A549 (cell line): ENCODE measurements at regions not wholly inside any gene's neighbourhood (a gene's known extent, or its start where the extent isn't known, plus 50 kb on each side); places are given as distances from the start of the nearest gene placed in this dataset.

ENCODE experiments used
- ATAC-seq, 2 experiments: fragments of 200-7000 bp in 1 of 2; fragments of >200 bp in 1 of 2; cut with Nextera tagmentation in 1 of 2; cut with Tn5 transposase in 1 of 2; 3 replicates each; pipeline versions ENCODE4 v1.8.0 to v1.9.1; 2018 to 2020; ENCODE audit warnings: mild to moderate bottlenecking in 1 of 2, moderate library complexity in 1 of 2
- CTCF ChIA-PET: fragments of 300-600 bp; sonication (Branson Sonifier 250); formaldehyde crosslinking; extraction: SDS; loops from one replicate; lab custom pipeline; 2021; ENCODE audit warnings: antibody characterized with exemption, inconsistent platforms; lab: Yijun Ruan, JAX
- POLR2A ChIA-PET: fragments of 350-600 bp; formaldehyde crosslinking; extraction: SDS; loops from one replicate; lab custom pipeline; 2021; ENCODE audit warnings: antibody characterized with exemption, inconsistent platforms; lab: Yijun Ruan, JAX
- DNase-seq, 2 experiments: peaks; one replicate each; pipeline versions ENCODE4 v3.0.0 to v3.0.0-alpha.2; 2011 to 2016; ENCODE audit warnings: low read depth in 1 of 2, low spot score in 1 of 2
- FAIRE-seq: peaks from 2 replicates; lab custom pipeline; 2011; peaks lifted over from hg19 to GRCh38; lab: Jason Lieb, UNC
- H3K27ac ChIP-seq, 2 experiments: fragments of >200 bp; sonication (Bioruptor Twin); formaldehyde crosslinking; 3 replicates each; pipeline ENCODE4 v1.5.1; 2016 to 2017
- H3K4me1 ChIP-seq: fragments of >200 bp; sonication (Bioruptor Twin); formaldehyde crosslinking; 3 replicates; pipeline ENCODE4 v1.6.1; 2016
- H3K4me2 ChIP-seq: fragments of >200 bp; sonication (Bioruptor Twin); formaldehyde crosslinking; 3 replicates; pipeline ENCODE4 v1.6.1; 2016
- H3K4me3 ChIP-seq: fragments of >200 bp; sonication (Bioruptor Twin); formaldehyde crosslinking; 3 replicates; pipeline ENCODE4 v1.5.1; 2016
- H3K9me3 ChIP-seq: fragments of >200 bp; sonication (Bioruptor Twin); formaldehyde crosslinking; 3 replicates; pipeline ENCODE4 v1.6.1; 2016
- CBX8 ChIP-seq: fragments of 200-600 bp; sonication (generic); IDR thresholded peaks from 2 replicates; pipeline ENCODE4 v1.6.1; 2016
- EHF ChIP-seq: fragments of 250-450 bp; sonication (Bioruptor Pico); IDR thresholded peaks from 2 replicates; pipeline ENCODE4 v1.5.0; 2020; ENCODE audit warnings: mild to moderate bottlenecking
- ESRRA ChIP-seq: fragments of 150-350 bp; IDR thresholded peaks from 2 replicates; pipeline ENCODE4 v1.6.1; 2014; ENCODE audit warnings: mild to moderate bottlenecking, low read length, borderline replicate concordance
- HDAC2 ChIP-seq: fragments of 200-600 bp; sonication (generic); IDR thresholded peaks from 2 replicates; pipeline ENCODE4 v1.6.1; 2016
- HEYL ChIP-seq: fragments of 250-450 bp; sonication (Bioruptor Pico); IDR thresholded peaks from 2 replicates; pipeline ENCODE4 v1.8.0; 2021; ENCODE audit warnings: mild to moderate bottlenecking, moderate library complexity
- HOXB13 ChIP-seq: fragments of 250-450 bp; sonication (Bioruptor Pico); IDR thresholded peaks from 2 replicates; pipeline ENCODE4 v1.5.0; 2020; ENCODE audit warnings: low read depth, mild to moderate bottlenecking, moderate library complexity
- HOXB5 ChIP-seq: fragments of 250-450 bp; sonication (Bioruptor Pico); IDR thresholded peaks from 2 replicates; pipeline ENCODE4 v1.5.0; 2020; ENCODE audit warnings: mild to moderate bottlenecking, moderate library complexity
- KDM5A ChIP-seq: fragments of 200-600 bp; sonication (generic); IDR thresholded peaks from 2 replicates; pipeline ENCODE4 v1.6.1; 2016; ENCODE audit warnings: antibody characterized with exemption, mild to moderate bottlenecking
- NFE2L2 ChIP-seq: fragments of 150-350 bp; conservative IDR thresholded peaks from 2 replicates; pipeline ENCODE4 v1.6.1; 2014; ENCODE audit warnings: low read length
- NPAS2 ChIP-seq: fragments of 250-450 bp; sonication (Bioruptor Pico); IDR thresholded peaks from 2 replicates; pipeline ENCODE4 v1.8.0; 2022; ENCODE audit warnings: mild to moderate bottlenecking, moderate library complexity, borderline replicate concordance
- PHF8 ChIP-seq: fragments of 200-600 bp; sonication (generic); IDR thresholded peaks from 2 replicates; pipeline ENCODE4 v1.6.1; 2016; ENCODE audit warnings: low read depth, mild to moderate bottlenecking, antibody characterized with exemption, moderate library complexity, borderline replicate concordance
- RARB ChIP-seq: fragments of 250-450 bp; sonication (Bioruptor Pico); IDR thresholded peaks from 2 replicates; pipeline ENCODE4 v1.8.0; 2021; ENCODE audit warnings: mild to moderate bottlenecking, moderate library complexity
- SMC3 ChIP-seq: fragments of >200 bp; sonication (Bioruptor Twin); formaldehyde crosslinking; IDR thresholded peaks from 3 replicates; pipeline ENCODE4 v1.6.1; 2018; ENCODE audit warnings: inconsistent platforms
- TP53 ChIP-seq: fragments of 250-450 bp; sonication (Bioruptor Pico); IDR thresholded peaks from 2 replicates; pipeline ENCODE4 v1.5.0; 2021; ENCODE audit warnings: mild to moderate bottlenecking, moderate library complexity
- ZNF302 ChIP-seq: fragments of 250-450 bp; sonication (Bioruptor Pico); IDR thresholded peaks from 2 replicates; pipeline ENCODE4 v1.9.0; 2021; ENCODE audit warnings: inconsistent platforms, mild to moderate bottlenecking, moderate library complexity
- WGBS: methylation state at CpG from one replicate; pipeline ENCODE4 v1.1.6; 2017; ENCODE audit errors: missing lambda C conversion rate; 5-methylcytosine and 5-hydroxymethylcytosine counted together
- TF ChIP-seq, protein P1 (sequence below): IDR thresholded peaks from 2 replicates; pipeline ENCODE4 v1.6.1; 2012; ENCODE audit warnings: low read depth, borderline replicate concordance
- TF ChIP-seq, protein P2 (sequence below): fragments of 150-350 bp; IDR thresholded peaks from 2 replicates; pipeline ENCODE4 v1.6.1; 2014; ENCODE audit warnings: low read depth, mild to moderate bottlenecking, low read length
- TF ChIP-seq, protein P3 (sequence below): fragments of 200-600 bp; sonication (generic); IDR thresholded peaks from 2 replicates; pipeline ENCODE4 v1.6.1; 2016; ENCODE audit warnings: antibody characterized with exemption, mild to moderate bottlenecking, moderate library complexity
- TF ChIP-seq, protein P4 (sequence below): fragments of >200 bp; sonication (Bioruptor Twin); formaldehyde crosslinking; IDR thresholded peaks from 3 replicates; pipeline ENCODE4 v1.6.1; 2016
- TF ChIP-seq, protein P5 (sequence below): fragments of 250-450 bp; sonication (Bioruptor Pico); IDR thresholded peaks from 2 replicates; pipeline ENCODE4 v1.5.0; 2020; ENCODE audit warnings: low read depth, mild to moderate bottlenecking, moderate library complexity

DNA sequence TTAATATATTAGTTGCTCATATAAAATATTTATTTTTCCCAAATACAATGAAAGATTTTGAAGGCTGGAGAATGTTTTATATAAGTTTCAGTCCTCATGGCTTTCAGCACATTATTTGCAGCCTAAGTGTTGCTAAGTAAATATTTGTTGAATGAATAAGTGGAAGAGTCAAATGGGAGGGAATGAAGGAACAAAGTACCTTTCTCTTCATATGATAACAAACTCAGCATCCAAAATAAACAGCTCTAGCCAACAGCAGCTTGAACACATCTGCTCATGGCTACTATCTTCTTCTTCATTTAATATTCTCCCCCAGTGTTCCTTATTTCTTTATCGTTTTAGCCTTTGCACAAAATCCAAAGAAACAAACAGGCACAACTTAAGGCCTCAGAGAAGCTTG is 385.2 kb upstream of the PIK3C3 start:
- Histone ChIP-seq H3K4me3 (no peak overlapping the region), H3K4me2 (no peak overlapping the region), H3K4me1 (no peaks in the 10 kb centered on the region), H3K27ac (no peak overlapping the region), H3K9me3 (no peaks in the 10 kb centered on the region)
- DNase-seq: no peak
- WGBS: 4% methylated on average over 1 of the region's 1 CpG
- TF ChIP-seq HEYL (no peak), HOXB13 (no peak), NFE2L2 (no peak), HOXB5 (no peak), SMC3 (no peak)
- TF ChIP-seq, protein P1, sequence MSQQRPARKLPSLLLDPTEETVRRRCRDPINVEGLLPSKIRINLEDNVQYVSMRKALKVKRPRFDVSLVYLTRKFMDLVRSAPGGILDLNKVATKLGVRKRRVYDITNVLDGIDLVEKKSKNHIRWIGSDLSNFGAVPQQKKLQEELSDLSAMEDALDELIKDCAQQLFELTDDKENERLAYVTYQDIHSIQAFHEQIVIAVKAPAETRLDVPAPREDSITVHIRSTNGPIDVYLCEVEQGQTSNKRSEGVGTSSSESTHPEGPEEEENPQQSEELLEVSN: no peak
- TF ChIP-seq, protein P2, sequence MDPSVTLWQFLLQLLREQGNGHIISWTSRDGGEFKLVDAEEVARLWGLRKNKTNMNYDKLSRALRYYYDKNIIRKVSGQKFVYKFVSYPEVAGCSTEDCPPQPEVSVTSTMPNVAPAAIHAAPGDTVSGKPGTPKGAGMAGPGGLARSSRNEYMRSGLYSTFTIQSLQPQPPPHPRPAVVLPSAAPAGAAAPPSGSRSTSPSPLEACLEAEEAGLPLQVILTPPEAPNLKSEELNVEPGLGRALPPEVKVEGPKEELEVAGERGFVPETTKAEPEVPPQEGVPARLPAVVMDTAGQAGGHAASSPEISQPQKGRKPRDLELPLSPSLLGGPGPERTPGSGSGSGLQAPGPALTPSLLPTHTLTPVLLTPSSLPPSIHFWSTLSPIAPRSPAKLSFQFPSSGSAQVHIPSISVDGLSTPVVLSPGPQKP: no peak
- FAIRE-seq: no peak
- ChIA-PET POLR2A (no interaction called here), CTCF (no interaction called here)
- no peak for ATAC-seq

DNA sequence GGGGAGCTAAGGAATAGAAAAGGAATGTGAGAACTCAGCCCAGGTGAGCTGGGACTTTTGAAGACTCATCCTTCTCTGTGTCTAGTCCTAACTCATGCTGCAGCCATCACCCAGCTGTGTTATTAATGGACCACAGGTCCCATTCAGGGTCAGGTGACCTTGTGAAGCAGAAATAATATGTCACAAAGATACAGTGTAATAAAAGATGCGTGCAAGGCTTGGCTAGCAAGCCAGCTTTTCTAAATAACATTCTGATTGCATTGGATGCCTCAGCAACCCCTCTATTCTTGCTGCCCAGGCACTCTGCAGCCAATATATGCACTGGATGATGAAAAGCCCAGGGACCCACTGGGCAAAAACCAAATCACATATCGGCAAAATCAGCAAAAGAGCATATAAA is 393.1 kb upstream of the PIK3C3 start:
- no peak overlapping the region for H3K4me2 ChIP-seq
- FAIRE-seq: no peak
- no peak overlapping the region for H3K4me3 ChIP-seq
- TF ChIP-seq, protein P3, sequence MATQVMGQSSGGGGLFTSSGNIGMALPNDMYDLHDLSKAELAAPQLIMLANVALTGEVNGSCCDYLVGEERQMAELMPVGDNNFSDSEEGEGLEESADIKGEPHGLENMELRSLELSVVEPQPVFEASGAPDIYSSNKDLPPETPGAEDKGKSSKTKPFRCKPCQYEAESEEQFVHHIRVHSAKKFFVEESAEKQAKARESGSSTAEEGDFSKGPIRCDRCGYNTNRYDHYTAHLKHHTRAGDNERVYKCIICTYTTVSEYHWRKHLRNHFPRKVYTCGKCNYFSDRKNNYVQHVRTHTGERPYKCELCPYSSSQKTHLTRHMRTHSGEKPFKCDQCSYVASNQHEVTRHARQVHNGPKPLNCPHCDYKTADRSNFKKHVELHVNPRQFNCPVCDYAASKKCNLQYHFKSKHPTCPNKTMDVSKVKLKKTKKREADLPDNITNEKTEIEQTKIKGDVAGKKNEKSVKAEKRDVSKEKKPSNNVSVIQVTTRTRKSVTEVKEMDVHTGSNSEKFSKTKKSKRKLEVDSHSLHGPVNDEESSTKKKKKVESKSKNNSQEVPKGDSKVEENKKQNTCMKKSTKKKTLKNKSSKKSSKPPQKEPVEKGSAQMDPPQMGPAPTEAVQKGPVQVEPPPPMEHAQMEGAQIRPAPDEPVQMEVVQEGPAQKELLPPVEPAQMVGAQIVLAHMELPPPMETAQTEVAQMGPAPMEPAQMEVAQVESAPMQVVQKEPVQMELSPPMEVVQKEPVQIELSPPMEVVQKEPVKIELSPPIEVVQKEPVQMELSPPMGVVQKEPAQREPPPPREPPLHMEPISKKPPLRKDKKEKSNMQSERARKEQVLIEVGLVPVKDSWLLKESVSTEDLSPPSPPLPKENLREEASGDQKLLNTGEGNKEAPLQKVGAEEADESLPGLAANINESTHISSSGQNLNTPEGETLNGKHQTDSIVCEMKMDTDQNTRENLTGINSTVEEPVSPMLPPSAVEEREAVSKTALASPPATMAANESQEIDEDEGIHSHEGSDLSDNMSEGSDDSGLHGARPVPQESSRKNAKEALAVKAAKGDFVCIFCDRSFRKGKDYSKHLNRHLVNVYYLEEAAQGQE: no peak
- TF ChIP-seq NPAS2 (CRISPR knock-in tag) (no peak), CBX8 (no peak), EHF (CRISPR knock-in tag) (no peak), PHF8 (no peak), ESRRA (no peak), HDAC2 (no peak)
- TF ChIP-seq, protein P4, sequence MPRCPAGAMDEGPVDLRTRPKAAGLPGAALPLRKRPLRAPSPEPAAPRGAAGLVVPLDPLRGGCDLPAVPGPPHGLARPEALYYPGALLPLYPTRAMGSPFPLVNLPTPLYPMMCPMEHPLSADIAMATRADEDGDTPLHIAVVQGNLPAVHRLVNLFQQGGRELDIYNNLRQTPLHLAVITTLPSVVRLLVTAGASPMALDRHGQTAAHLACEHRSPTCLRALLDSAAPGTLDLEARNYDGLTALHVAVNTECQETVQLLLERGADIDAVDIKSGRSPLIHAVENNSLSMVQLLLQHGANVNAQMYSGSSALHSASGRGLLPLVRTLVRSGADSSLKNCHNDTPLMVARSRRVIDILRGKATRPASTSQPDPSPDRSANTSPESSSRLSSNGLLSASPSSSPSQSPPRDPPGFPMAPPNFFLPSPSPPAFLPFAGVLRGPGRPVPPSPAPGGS: no peak
- TF ChIP-seq, all 56 proteins: peak for 0
- Histone ChIP-seq H3K9me3 (no peaks in the 10 kb centered on the region), H3K4me1 (no peaks in the 10 kb centered on the region), H3K27ac (no peak overlapping the region)
- DNase-seq (no peak), ATAC-seq (no peak)
- ChIA-PET POLR2A (no interaction called here), CTCF (no interaction called here)
- WGBS: 3% methylated on average over 2 of the region's 2 CpGs

DNA sequence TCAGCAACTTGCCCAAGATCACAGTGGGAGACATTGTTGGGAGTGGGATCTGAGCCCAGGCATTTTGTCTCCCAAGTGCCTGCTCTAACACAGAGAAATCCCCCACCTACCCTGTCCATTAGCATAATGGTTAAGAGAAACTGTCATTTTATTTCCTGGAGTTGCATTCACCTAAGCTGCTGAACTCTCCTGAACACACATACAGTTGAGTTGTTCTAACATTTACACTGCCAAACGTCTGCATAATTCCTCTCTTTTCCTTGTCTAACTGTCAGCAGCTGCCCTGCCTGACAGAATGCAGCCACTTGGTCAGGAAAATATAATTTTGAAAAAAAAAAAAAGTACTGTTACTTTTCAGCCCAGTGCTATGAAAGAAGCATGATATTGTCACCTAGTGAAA is 396.3 kb upstream of the PIK3C3 start:
- Histone ChIP-seq H3K27ac (no peak overlapping the region), H3K4me1 (no peaks in the 10 kb centered on the region), H3K9me3 (no peaks in the 10 kb centered on the region), H3K4me3 (no peak overlapping the region), H3K4me2 (no peak overlapping the region)
- FAIRE-seq (no peak), ATAC-seq (no peak), DNase-seq (no peak)
- 0% methylated on average over 1 of the region's 1 CpG for WGBS
- ChIA-PET CTCF (no interaction called here), POLR2A (no interaction called here)
- no peak for TF ChIP-seq CBX8
- no peak for TF ChIP-seq TP53 (CRISPR knock-in tag)
- TF ChIP-seq ZNF302 (CRISPR knock-in tag): no peak
- TF ChIP-seq RARB (CRISPR knock-in tag): no peak
- TF ChIP-seq NFE2L2: no peak
- TF ChIP-seq HEYL: no peak
- no peak for TF ChIP-seq KDM5A
- TF ChIP-seq HDAC2: no peak
- TF ChIP-seq HOXB5: no peak
- TF ChIP-seq, protein P5, sequence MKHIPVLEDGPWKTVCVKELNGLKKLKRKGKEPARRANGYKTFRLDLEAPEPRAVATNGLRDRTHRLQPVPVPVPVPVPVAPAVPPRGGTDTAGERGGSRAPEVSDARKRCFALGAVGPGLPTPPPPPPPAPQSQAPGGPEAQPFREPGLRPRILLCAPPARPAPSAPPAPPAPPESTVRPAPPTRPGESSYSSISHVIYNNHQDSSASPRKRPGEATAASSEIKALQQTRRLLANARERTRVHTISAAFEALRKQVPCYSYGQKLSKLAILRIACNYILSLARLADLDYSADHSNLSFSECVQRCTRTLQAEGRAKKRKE (CRISPR knock-in tag): no peak
